ENCODE measurements at regions not wholly inside any gene's neighbourhood (a gene's known extent, or its start where the extent isn't known, plus 50 kb on each side); places are given as distances from the start of the nearest gene placed in this dataset.

DNA sequence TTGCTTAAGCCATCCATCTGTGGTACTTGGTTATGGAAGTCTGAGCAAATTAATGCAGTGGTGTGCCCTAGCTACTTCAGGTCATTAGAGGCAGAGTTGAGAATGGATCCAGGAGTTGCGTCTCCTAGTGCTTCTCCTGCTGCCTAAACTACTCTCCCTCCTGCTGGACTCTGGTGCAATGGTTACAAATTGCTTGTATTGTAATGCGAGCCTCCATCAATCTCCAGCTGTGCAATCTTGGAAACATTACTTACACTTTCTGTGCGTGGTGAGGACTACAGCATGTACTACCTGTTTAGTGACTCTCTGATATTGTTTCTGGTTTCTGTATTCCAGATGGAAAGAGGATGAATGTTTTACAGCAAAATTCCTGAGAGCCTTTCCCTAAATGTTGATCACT, 119.0 kb upstream of the CYRIA start:
- no peak for DNase-seq
- CTCF ChIA-PET = no interaction called here
- Mint-ChIP-seq H3K9me3 (no peaks in the 10 kb centered on the region), H3K4me3 (no peak overlapping the region), H3K27me3 (no peaks in the 10 kb centered on the region), H3K27ac (no peak overlapping the region), H3K36me3 (no peaks in the 10 kb centered on the region), H3K4me1 (no peaks in the 10 kb centered on the region)

DNA sequence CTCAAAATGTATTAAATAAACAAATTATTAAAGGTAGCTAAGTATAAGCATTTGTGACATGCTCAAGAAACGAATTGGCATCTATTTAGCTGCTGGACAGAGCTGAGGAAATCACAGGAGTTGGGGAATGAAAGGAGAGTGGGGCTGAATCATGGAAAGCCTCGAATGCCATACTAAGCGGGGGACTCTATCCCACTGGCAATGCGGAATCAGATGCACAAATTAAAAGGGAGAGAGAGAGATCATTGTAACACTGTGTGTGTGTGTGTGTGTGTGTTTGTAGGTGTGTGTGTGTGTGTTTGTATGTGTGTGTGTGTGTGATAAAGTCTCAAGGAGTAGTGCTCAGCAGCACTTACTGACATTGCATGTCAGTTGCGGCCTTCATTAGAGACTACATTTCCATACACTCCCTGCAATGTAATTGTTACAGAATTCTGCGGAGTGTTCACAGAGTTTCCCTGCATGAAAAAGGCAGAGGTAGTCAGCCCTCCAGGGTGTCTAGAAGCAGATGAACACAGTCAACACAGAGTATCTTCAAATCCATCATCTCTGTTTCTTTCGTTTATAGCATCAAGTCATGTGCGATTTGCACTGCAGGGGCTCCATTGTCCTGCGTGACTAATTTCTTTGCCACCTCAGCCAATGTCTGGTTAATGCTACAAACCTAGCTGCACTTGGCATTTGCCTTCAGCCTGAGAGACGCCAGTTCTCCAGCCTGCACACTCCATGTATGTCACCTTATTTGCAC, 111.7 kb upstream of the CYRIA start:
- Mint-ChIP-seq H3K4me1 (no peaks in the 10 kb centered on the region), H3K36me3 (no peaks in the 10 kb centered on the region), H3K4me3 (no peak overlapping the region), H3K27ac (no peak overlapping the region), H3K27me3 (no peaks in the 10 kb centered on the region), H3K9me3 (no peaks in the 10 kb centered on the region)
- DNase-seq = no peak
- CTCF ChIA-PET = no interaction called here

- CTCF ChIA-PET = no interaction called here
Measured at GRCh38 chr2:16775899-16776231, 110.2 kb upstream of the CYRIA start.

DNA sequence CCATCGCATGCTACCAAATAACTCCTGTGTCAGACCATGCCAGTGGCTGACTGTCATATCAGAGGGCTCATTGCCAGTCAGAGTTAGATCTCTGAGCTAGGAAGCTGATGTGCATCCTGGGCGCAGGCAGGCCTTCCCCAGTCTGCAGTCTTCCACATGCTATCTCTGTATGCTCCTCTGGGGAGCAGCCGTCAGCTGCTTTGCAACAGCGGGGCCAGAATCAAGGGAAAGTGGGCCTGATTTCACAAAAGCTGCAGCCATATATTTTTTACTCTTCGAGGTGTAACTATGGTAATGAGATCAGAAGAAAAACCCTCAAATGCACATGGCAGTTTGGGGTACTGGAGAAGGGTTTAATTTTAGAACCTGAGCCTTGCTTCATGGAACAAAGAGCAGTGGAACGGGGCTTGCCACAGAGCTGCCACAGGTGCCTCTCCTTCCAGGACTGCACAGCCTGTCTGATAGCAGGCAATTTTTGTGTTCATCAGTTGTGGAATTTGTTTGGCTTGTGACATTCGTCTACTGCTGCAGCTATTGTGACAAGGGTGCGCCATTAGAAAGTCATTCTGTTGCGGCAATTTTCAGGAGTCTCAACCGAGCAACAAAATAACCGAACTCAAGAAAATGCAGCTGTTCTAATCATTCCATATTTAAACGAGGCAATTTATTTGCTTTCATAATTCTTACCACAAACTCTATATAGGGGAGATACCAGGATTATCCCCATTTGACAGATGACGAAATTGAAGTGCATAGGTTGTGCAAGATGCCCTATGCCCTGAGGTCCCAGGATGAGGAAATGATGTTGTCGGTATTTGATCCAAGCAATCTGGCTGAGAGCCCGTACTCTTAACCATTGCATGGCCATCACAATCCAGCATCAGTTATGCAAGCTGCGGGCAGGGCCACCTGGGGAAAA, 109.6 kb upstream of the CYRIA start:
- CTCF ChIA-PET = no interaction called here
- DNase-seq = no peak
- no peaks in the 10 kb centered on the region for H3K4me1 Mint-ChIP-seq
- no peaks in the 10 kb centered on the region for H3K27me3 Mint-ChIP-seq
- H3K36me3 Mint-ChIP-seq = no peaks in the 10 kb centered on the region
- no peaks in the 10 kb centered on the region for H3K9me3 Mint-ChIP-seq
- no peak overlapping the region for H3K27ac Mint-ChIP-seq
- no peak overlapping the region for H3K4me3 Mint-ChIP-seq

More at GRCh38 chr2:16775899-16776231, 110.2 kb upstream of the CYRIA start:
- H3K36me3 Mint-ChIP-seq = no peaks in the 10 kb centered on the region
- H3K27me3 Mint-ChIP-seq = no peaks in the 10 kb centered on the region
- no peak overlapping the region for H3K4me3 Mint-ChIP-seq
- H3K4me1 Mint-ChIP-seq = no peaks in the 10 kb centered on the region
- DNase-seq = no peak
- no peaks in the 10 kb centered on the region for H3K9me3 Mint-ChIP-seq
- H3K27ac Mint-ChIP-seq = no peak overlapping the region

GRCh38 chr2:16774091-16774490, 108.5 kb upstream of the CYRIA start:
- no peaks in the 10 kb centered on the region for H3K36me3 Mint-ChIP-seq
- no peak overlapping the region for H3K4me3 Mint-ChIP-seq
- no peak for DNase-seq
- H3K9me3 Mint-ChIP-seq = no peaks in the 10 kb centered on the region
- no peak overlapping the region for H3K27ac Mint-ChIP-seq
- CTCF ChIA-PET = interaction anchor here (0.9 to 1.7 kb wide), 3 partner anchors 17 to 535 kb away, joined by 3 to 6 read pairs (median 4); no protein-coding TSS in a partner anchor
- H3K27me3 Mint-ChIP-seq = no peaks in the 10 kb centered on the region
- no peaks in the 10 kb centered on the region for H3K4me1 Mint-ChIP-seq

GRCh38 chr2:16773080-16773713, 107.6 kb upstream of the CYRIA start:
- peak; percentile 25 for DNase-seq
- no peaks in the 10 kb centered on the region for H3K27me3 Mint-ChIP-seq
- H3K4me1 Mint-ChIP-seq = no peaks in the 10 kb centered on the region
- CTCF ChIA-PET = interaction anchor here (0.9 to 1.7 kb wide), 4 partner anchors 16 to 536 kb away, joined by 3 to 6 read pairs (median 4); no protein-coding TSS in a partner anchor
- no peaks in the 10 kb centered on the region for H3K36me3 Mint-ChIP-seq
- no peak overlapping the region for H3K27ac Mint-ChIP-seq
- H3K9me3 Mint-ChIP-seq = no peaks in the 10 kb centered on the region
- no peak overlapping the region for H3K4me3 Mint-ChIP-seq

DNA sequence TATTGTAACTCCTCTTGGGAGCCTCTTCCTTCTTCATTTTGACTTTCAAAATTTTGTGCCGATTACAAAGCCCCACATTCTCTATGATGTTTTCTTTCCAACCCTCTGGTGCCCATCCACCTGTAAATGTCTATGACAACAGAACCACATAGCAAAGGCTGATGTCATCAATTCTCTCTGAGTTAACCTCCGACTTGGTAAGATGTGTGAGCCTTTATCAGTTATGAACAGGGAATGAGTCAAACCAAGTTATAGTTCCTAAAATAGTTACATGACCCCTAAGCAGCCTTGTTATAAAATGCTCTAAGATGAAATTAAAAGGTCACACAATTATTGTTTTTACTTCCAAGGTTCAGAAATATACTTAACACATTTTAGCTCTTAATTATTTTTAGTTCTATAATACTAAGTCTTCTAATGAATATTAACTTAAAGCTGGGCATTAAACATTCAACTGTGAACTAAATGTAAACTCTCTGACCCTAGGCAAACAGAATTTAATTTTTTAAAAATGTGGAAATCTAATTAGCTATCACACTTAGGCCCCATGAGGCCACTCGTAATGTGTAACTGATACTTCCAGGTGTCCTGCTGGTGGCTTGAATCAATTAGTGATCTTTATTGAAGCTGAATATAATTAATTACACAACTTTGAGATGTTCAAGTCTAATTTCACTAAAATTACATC, 102.3 kb upstream of the CYRIA start:
- Mint-ChIP-seq H3K27me3 (peaks cover 3% of the 10 kb centered on the region), H3K9me3 (no peaks in the 10 kb centered on the region), H3K4me1 (no peaks in the 10 kb centered on the region), H3K4me3 (no peak overlapping the region), H3K27ac (no peak overlapping the region), H3K36me3 (no peaks in the 10 kb centered on the region)
- CTCF ChIA-PET = interaction anchor here (1.2 kb wide), 1 partner anchor 12 kb away, joined by 5 read pairs; no protein-coding TSS in a partner anchor
- DNase-seq = no peak

- H3K4me1 Mint-ChIP-seq = no peaks in the 10 kb centered on the region
- CTCF ChIA-PET = interaction anchor here (0.7 to 1.8 kb wide), 2 partner anchors 9 to 508 kb away, joined by 3 to 6 read pairs; no protein-coding TSS in a partner anchor
- no peaks in the 10 kb centered on the region for H3K9me3 Mint-ChIP-seq
- DNase-seq = no peak
- H3K36me3 Mint-ChIP-seq = no peaks in the 10 kb centered on the region
- no peak overlapping the region for H3K27ac Mint-ChIP-seq
- H3K4me3 Mint-ChIP-seq = no peak overlapping the region
- H3K27me3 Mint-ChIP-seq = peaks cover 3% of the 10 kb centered on the region
Measured at GRCh38 chr2:16765356-16765755, 99.7 kb upstream of the CYRIA start.

DNA sequence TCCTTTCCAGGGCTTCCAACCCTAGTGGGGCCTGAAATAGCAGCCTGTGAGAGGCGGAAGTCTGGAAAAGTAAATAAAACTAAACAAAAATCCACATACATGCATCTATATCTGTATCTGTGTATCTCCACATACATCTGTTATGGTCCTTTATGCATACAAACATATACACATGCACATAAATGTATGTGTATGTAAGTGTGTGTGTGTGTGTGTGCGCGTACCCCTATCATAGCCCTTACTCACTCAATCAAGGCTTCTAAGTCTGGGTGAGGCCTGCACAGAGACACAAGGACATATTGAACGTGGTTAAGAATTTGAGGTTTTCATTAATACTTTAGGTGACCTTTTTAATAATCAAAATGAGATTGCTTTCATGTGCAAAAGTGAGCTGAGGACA, 98.9 kb upstream of the CYRIA start:
- Mint-ChIP-seq H3K36me3 (no peaks in the 10 kb centered on the region), H3K4me1 (no peaks in the 10 kb centered on the region), H3K27ac (no peak overlapping the region), H3K27me3 (peaks cover 3% of the 10 kb centered on the region), H3K9me3 (no peaks in the 10 kb centered on the region), H3K4me3 (no peak overlapping the region)
- CTCF ChIA-PET = interaction anchor here (0.7 kb wide), 1 partner anchor 509 kb away, joined by 3 read pairs; no protein-coding TSS in a partner anchor
- DNase-seq = no peak

DNA sequence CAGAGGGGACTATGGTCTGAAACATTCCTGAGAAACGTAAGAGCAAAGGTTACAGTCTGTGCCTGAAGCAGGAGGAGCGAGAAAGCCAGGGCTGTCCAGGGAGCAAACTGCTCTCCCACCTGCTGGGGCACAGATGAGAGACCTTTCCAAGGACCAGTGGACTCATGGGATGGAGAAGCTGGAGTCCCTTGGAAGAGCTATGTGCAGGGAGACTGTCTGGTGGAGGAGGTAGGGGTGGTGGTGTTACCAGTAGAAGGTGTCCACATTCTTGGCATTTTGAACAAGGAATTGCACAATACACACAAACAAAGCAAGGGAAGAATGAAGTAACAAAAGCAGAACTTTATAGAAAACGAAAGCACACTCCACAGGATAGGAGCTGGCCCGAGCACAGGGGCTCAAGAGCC, 97.9 kb upstream of the CYRIA start:
- Mint-ChIP-seq H3K36me3 (no peaks in the 10 kb centered on the region), H3K27me3 (peaks cover 3% of the 10 kb centered on the region), H3K4me3 (no peak overlapping the region), H3K4me1 (no peaks in the 10 kb centered on the region), H3K27ac (no peak overlapping the region), H3K9me3 (no peaks in the 10 kb centered on the region)
- CTCF ChIA-PET = no interaction called here
- no peak for DNase-seq

GRCh38 chr2:16763056-16763455, 97.4 kb upstream of the CYRIA start:
- no peak for DNase-seq

DNA sequence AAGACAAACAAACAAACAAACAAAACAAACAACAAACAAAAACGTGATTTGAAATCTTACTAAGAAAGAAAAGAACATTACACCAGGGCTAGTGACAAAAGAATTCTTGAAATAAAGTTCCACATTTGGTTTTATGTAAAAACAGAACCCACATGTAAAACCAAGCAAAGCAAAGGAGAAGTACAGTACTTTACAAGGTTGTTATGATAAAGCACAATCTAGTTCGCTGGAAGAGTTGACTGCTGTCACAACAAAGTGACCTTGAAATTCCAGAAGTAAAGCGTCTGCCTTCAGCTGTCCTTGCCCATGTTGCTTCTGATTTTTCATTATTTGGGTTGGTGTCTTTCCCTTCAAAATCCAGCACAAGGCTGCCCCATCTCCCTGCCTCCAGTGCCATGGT, 94.8 kb upstream of the CYRIA start:
- CTCF ChIA-PET = interaction anchor here (6.3 kb wide), 1 partner anchor 147 kb away, joined by 109 read pairs; no protein-coding TSS in a partner anchor
- no peaks in the 10 kb centered on the region for H3K4me1 Mint-ChIP-seq
- H3K27ac Mint-ChIP-seq = no peak overlapping the region
- H3K36me3 Mint-ChIP-seq = no peaks in the 10 kb centered on the region
- no peak for DNase-seq
- no peaks in the 10 kb centered on the region for H3K9me3 Mint-ChIP-seq
- no peak overlapping the region for H3K4me3 Mint-ChIP-seq
- peaks cover 4% of the 10 kb centered on the region for H3K27me3 Mint-ChIP-seq

More at GRCh38 chr2:16763056-16763455, 97.4 kb upstream of the CYRIA start:
- Mint-ChIP-seq H3K4me1 (no peaks in the 10 kb centered on the region), H3K9me3 (no peaks in the 10 kb centered on the region), H3K27ac (no peak overlapping the region), H3K27me3 (peaks cover 3% of the 10 kb centered on the region), H3K36me3 (no peaks in the 10 kb centered on the region), H3K4me3 (no peak overlapping the region)
- CTCF ChIA-PET = no interaction called here

DNA sequence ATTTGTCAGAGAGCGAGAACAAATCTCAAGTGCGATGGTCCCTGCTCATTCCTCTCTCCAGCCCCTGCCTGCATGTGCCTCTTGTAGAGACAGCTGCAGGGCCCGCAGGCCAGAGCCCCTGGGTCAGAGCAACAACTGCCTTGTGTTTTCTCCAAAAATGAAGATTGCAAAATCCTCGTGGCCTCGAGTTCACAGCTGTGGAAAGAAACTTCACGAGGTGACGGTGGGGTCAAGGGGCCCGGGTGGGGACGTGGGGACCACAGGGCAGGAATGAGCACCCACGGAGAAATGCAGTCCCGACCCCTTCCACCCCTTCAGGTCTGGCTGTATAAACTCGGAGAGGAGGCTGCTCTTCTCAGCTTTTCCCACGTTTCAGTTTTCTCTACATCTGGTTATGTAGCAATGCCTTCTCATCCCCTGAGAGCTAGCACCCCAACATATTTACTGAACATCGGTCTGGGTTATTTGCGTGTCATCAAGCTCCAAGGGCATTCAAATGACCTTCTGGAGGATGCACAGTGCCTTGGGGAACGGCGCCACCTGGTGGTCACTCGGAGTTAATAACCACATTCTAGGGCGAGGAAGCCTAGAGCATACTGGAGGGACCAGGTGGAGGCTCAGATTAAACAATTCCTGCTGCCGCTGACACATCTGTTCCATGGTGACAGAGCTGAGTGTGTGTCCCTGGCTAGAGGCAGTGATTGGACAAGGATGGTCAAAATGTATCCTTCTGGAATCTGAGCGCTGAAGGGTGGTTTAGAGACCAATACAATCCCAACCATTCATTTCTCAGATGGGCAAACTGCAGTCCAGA, 91.4 kb upstream of the CYRIA start:
- no peaks in the 10 kb centered on the region for H3K36me3 Mint-ChIP-seq
- DNase-seq = peak; percentile 75
- no peaks in the 10 kb centered on the region for H3K9me3 Mint-ChIP-seq
- CTCF ChIA-PET = interaction anchor here (0.5 to 6.3 kb wide), 25 partner anchors 9 to 500 kb away, joined by 3 to 109 read pairs (median 3); no protein-coding TSS in a partner anchor
- H3K4me3 Mint-ChIP-seq = no peak overlapping the region
- H3K4me1 Mint-ChIP-seq = no peaks in the 10 kb centered on the region
- H3K27ac Mint-ChIP-seq = no peak overlapping the region
- H3K27me3 Mint-ChIP-seq = peaks cover 4% of the 10 kb centered on the region
